Keratinocyte (primary cell): ENCODE measurements at regions not wholly inside any gene's neighbourhood (a gene's known extent, or its start where the extent isn't known, plus 50 kb on each side); places are given as distances from the start of the nearest gene placed in this dataset.

Source experiments
- CTCF ChIP-seq, 3 experiments: IDR thresholded peaks in 1 of 3; conservative IDR thresholded peaks in 1 of 3; optimal IDR thresholded peaks in 1 of 3; 2 replicates in 2 of 3; 3 replicates in 1 of 3; pipeline versions ENCODE3 to v1.5.1; 2011; ENCODE audit warnings: low read length in 3 of 3, mild to moderate bottlenecking in 3 of 3, moderate library complexity in 2 of 3, control low read depth in 1 of 3, inconsistent platforms in 1 of 3; ENCODE audit not compliant: insufficient read depth in 2 of 3; ENCODE audit errors: extremely low read depth in 1 of 3
- EZH2 ChIP-seq: IDR thresholded peaks from one replicate; pipeline ENCODE4 v1.6.1; 2012; ENCODE audit warnings: inconsistent platforms, mild to moderate bottlenecking, low read length, moderate library complexity

- TF ChIP-seq CTCF (optimal IDR thresholded peaks at IDR 0.05 in 1 of 3, IDR thresholded peaks at IDR 0.05 in 1 of 3, conservative IDR thresholded peaks at IDR 0.05 in 1 of 3; ENCODE audit: extremely low read depth in 1 of 3, insufficient read depth in 2 of 3, low read length in 3 of 3) (no peak), EZH2 (no peak)
Measured at GRCh38 chr3:567488-568185, 371.1 kb downstream of the CHL1 start.
